C4-2B (cell line): ENCODE measurements at regions not wholly inside any gene's neighbourhood (a gene's known extent, or its start where the extent isn't known, plus 50 kb on each side); places are given as distances from the start of the nearest gene placed in this dataset.

Experiments
- CTCF ChIP-seq: fragments of 450-650 bp; conservative IDR thresholded peaks from 2 replicates; pipeline ENCODE4 v1.5.1; 2017; ENCODE audit warnings: mild to moderate bottlenecking
- ZFX ChIP-seq: fragments of 450-650 bp; IDR thresholded peaks from 2 replicates; pipeline ENCODE4 v1.6.1; 2017

GRCh38 chr20:40760399-40760798, 71.4 kb upstream of the MAFB start:
- TF ChIP-seq CTCF (no peak), ZFX (no peak)
